H1 (cell line): ENCODE measurements at regions not wholly inside any gene's neighbourhood (a gene's known extent, or its start where the extent isn't known, plus 50 kb on each side); places are given as distances from the start of the nearest gene placed in this dataset.

Source experiments
- CTCF ChIA-PET: fragments of 300-600 bp; sonication (Branson Sonifier 250); formaldehyde crosslinking; loops from one replicate; lab custom pipeline; 2021; ENCODE audit not compliant: partially characterized antibody; lab: Charles Lee
- POLR2A ChIA-PET: fragments of 300-600 bp; sonication (Branson Sonifier 250); formaldehyde crosslinking; loops from one replicate; lab custom pipeline; 2021; ENCODE audit warnings: inconsistent platforms; ENCODE audit not compliant: partially characterized antibody; lab: Charles Lee
- DNase-seq, 2 experiments: peaks; one replicate each; pipeline versions ENCODE4 v3.0.0 to v3.0.0-alpha.2; 2010 to 2022; ENCODE audit warnings: low spot score in 2 of 2, low read depth in 1 of 2, mixed read lengths in 1 of 2
- FAIRE-seq: peaks from 2 replicates; lab custom pipeline; 2011; peaks lifted over from hg19 to GRCh38; lab: Jason Lieb, UNC
- H2AFZ ChIP-seq: 2 replicates; pipeline ENCODE4 v1.8.1; 2012; ENCODE audit warnings: low read length, inconsistent platforms
- H2AK5ac ChIP-seq: 2 replicates; pipeline ENCODE4 v1.6.1; 2013; ENCODE audit warnings: low read depth, low read length
- H2BK120ac ChIP-seq: replicated peaks from 2 replicates; pipeline ENCODE3; 2013; ENCODE audit warnings: low read depth, low read length, inconsistent platforms
- H2BK12ac ChIP-seq: 2 replicates; pipeline ENCODE4 v1.6.1; 2013; ENCODE audit warnings: low read depth, low read length
- H2BK15ac ChIP-seq: 2 replicates; pipeline ENCODE4 v1.6.1; 2013; ENCODE audit warnings: low read length
- H2BK20ac ChIP-seq: 2 replicates; pipeline ENCODE4 v1.6.1; 2013; ENCODE audit warnings: low read length
- H2BK5ac ChIP-seq: 2 replicates; pipeline ENCODE4 v1.6.1; 2013; ENCODE audit warnings: low read depth, low read length
- H3K14ac ChIP-seq: 2 replicates; pipeline ENCODE4 v1.6.1; 2013; ENCODE audit warnings: inconsistent platforms; ENCODE audit not compliant: insufficient read length
- H3K18ac ChIP-seq: 2 replicates; pipeline ENCODE4 v1.6.1; 2013; ENCODE audit warnings: low read length; ENCODE audit errors: extremely low read depth
- H3K23ac ChIP-seq: 2 replicates; pipeline ENCODE4 v1.6.1; 2013; ENCODE audit warnings: inconsistent platforms; ENCODE audit not compliant: insufficient read length
- H3K23me2 ChIP-seq: 2 replicates; pipeline ENCODE4 v1.6.1; 2013; ENCODE audit warnings: low read depth, low read length
- H3K27ac ChIP-seq: 2 replicates; pipeline ENCODE4 v1.6.1; 2011; ENCODE audit warnings: low read depth, low read length, inconsistent platforms
- H3K27me3 ChIP-seq, 4 experiments: replicated peaks in 1 of 4; 1 replicate in 1 of 4; 2 replicates in 3 of 4; pipeline versions ENCODE4 v1.6.1 to v1.8.1; 2011 to 2013; ENCODE audit warnings: low read length in 3 of 4, mild to moderate bottlenecking in 3 of 4, inconsistent platforms in 2 of 4, mixed read lengths in 2 of 4, moderate library complexity in 1 of 4; ENCODE audit not compliant: control insufficient read depth in 3 of 4, insufficient read depth in 3 of 4; ENCODE audit errors: extremely low read depth in 1 of 4
- H3K36me3 ChIP-seq, 4 experiments: 2 replicates each; pipeline versions ENCODE4 v1.6.1 to v1.8.1; 2011 to 2013; ENCODE audit warnings: mild to moderate bottlenecking in 4 of 4, low read length in 3 of 4, moderate library complexity in 2 of 4, control low read depth in 1 of 4, inconsistent platforms in 1 of 4; ENCODE audit not compliant: insufficient read depth in 4 of 4, control insufficient read depth in 2 of 4
- H3K4ac ChIP-seq: replicated peaks from 2 replicates; pipeline ENCODE3; 2013; ENCODE audit warnings: low read length, low read depth, mixed read lengths, inconsistent platforms; ENCODE audit not compliant: insufficient read length
- H3K4me1 ChIP-seq, 4 experiments: replicated peaks in 1 of 4; 1 replicate in 1 of 4; 2 replicates in 3 of 4; pipeline versions ENCODE4 v1.6.1 to v1.8.1; 2011 to 2013; ENCODE audit warnings: low read length in 3 of 4, inconsistent platforms in 2 of 4, mixed read lengths in 1 of 4; ENCODE audit not compliant: insufficient read depth in 4 of 4, control insufficient read depth in 3 of 4
- H3K4me2 ChIP-seq, 2 experiments: 2 replicates each; pipeline versions ENCODE4 v1.6.1 to v1.8.1; 2011 to 2013; ENCODE audit warnings: low read depth in 2 of 2, low read length in 2 of 2, control low read depth in 1 of 2, inconsistent platforms in 1 of 2, mild to moderate bottlenecking in 1 of 2; ENCODE audit not compliant: insufficient read depth in 1 of 2
- H3K4me3 ChIP-seq, 4 experiments: fragments of 200-600, 300-600 bp in 1 of 4; sonication (generic), shearing (Covaris generic), sonication (Bioruptor Twin) in 1 of 4; 2 replicates each; pipeline versions ENCODE4 v1.5.1 to v1.8.1; 2011 to 2016; ENCODE audit warnings: low read length in 4 of 4, low read depth in 3 of 4, control low read depth in 2 of 4, inconsistent platforms in 2 of 4, mild to moderate bottlenecking in 2 of 4, mixed read lengths in 1 of 4, moderate library complexity in 1 of 4; ENCODE audit not compliant: insufficient read depth in 2 of 4; ENCODE audit errors: extremely low read depth in 1 of 4
- H3K56ac ChIP-seq: replicated peaks from 2 replicates; pipeline ENCODE3; 2013; ENCODE audit warnings: low read depth, mild to moderate bottlenecking, mixed read lengths, low read length, inconsistent platforms; ENCODE audit not compliant: insufficient read length
- H3K79me1 ChIP-seq: 2 replicates; pipeline ENCODE4 v1.6.1; 2013; ENCODE audit warnings: low read depth, low read length, control low read depth
- H3K79me2 ChIP-seq, 2 experiments: 2 replicates each; pipeline versions ENCODE4 v1.6.1 to v1.8.1; 2012 to 2013; ENCODE audit warnings: low read length in 2 of 2, mild to moderate bottlenecking in 2 of 2, inconsistent platforms in 1 of 2; ENCODE audit not compliant: insufficient read depth in 2 of 2, control insufficient read depth in 1 of 2
- H3K9ac ChIP-seq, 4 experiments: replicated peaks in 1 of 4; 1 replicate in 1 of 4; 2 replicates in 3 of 4; pipeline versions ENCODE4 v1.6.1 to v1.8.1; 2011 to 2013; ENCODE audit warnings: low read depth in 3 of 4, low read length in 3 of 4, control low read depth in 2 of 4, mild to moderate bottlenecking in 2 of 4, moderate library complexity in 2 of 4, inconsistent platforms in 1 of 4; ENCODE audit errors: extremely low read depth in 1 of 4
- H3K9me3 ChIP-seq, 2 experiments: 2 replicates each; pipeline versions ENCODE4 v1.6.1 to v1.8.1; 2012 to 2013; ENCODE audit warnings: mild to moderate bottlenecking in 2 of 2, moderate library complexity in 2 of 2, control low read depth in 1 of 2, inconsistent platforms in 1 of 2, low read depth in 1 of 2, low read length in 1 of 2, mixed read lengths in 1 of 2; ENCODE audit not compliant: insufficient read depth in 2 of 2
- H4K20me1 ChIP-seq, 2 experiments: replicated peaks in 1 of 2; 2 replicates each; pipeline versions ENCODE3 to v1.8.1; 2011 to 2013; ENCODE audit warnings: inconsistent platforms in 2 of 2, low read length in 2 of 2, mild to moderate bottlenecking in 1 of 2; ENCODE audit not compliant: insufficient read depth in 2 of 2, control insufficient read depth in 1 of 2
- H4K5ac ChIP-seq: 2 replicates; pipeline ENCODE4 v1.6.1; 2013; ENCODE audit warnings: low read length, low read depth, mixed read lengths, inconsistent platforms; ENCODE audit not compliant: insufficient read length
- H4K8ac ChIP-seq: 2 replicates; pipeline ENCODE4 v1.8.0; 2013; ENCODE audit warnings: mild to moderate bottlenecking, moderate library complexity, low read length, inconsistent platforms; ENCODE audit not compliant: insufficient read depth; ENCODE audit errors: extremely low read depth
- H4K91ac ChIP-seq: replicated peaks from 2 replicates; pipeline ENCODE3; 2013; ENCODE audit warnings: low read length, mixed read lengths, inconsistent platforms; ENCODE audit not compliant: insufficient read length
- KDM1A ChIP-seq: fragments of 200-600, 300-600 bp; sonication (generic); IDR thresholded peaks from 2 replicates; pipeline ENCODE4 v1.7.1; 2016; ENCODE audit warnings: mild to moderate bottlenecking, low read length, borderline replicate concordance
- RNF2 ChIP-seq: fragments of 200-900, 300-1000 bp; sonication (generic); IDR thresholded peaks from 2 replicates; pipeline ENCODE4 v1.7.1; 2016; ENCODE audit warnings: borderline replicate concordance, low read depth, mild to moderate bottlenecking, antibody characterized with exemption, low read length; ENCODE audit not compliant: poor library complexity, severe bottlenecking; ENCODE audit errors: missing control alignments

DNA sequence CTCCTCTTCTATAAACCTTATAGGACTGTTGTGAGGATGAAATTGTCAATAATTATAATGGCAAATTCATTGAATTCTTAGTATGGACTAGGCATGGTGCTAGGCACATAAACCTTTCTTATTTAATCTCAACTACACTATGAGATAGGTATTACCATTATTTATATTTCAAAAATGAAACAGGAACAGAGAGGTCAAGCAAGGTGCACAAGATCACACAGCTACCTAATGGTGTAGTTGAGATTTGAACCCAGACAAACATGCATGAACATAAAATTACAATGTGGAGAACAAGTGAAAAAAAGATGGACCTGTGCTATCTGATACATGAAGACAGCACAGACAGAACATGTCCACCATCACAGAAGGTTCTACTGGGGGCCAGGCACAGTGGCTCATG is 156.7 kb downstream of the AXIN2 start:
- no peak overlapping the region for H3K27ac ChIP-seq
- TF ChIP-seq RNF2 = no peak
- peak; percentile 75 for TF ChIP-seq KDM1A
- CTCF ChIA-PET = interaction anchor here (1.0 kb wide), 1 partner anchor 93 kb away, joined by 7 read pairs; no protein-coding TSS in a partner anchor
- H2BK15ac ChIP-seq = no peak overlapping the region
- H2BK5ac ChIP-seq = no peak overlapping the region
- no peaks in the 10 kb centered on the region for H3K23me2 ChIP-seq
- H3K27me3 ChIP-seq = no peaks in the 10 kb centered on the region
- H3K36me3 ChIP-seq = no peaks in the 10 kb centered on the region
- no peak overlapping the region for H4K5ac ChIP-seq
- no peak overlapping the region for H3K4me3 ChIP-seq
- H3K23ac ChIP-seq = no peak overlapping the region
- no peak overlapping the region for H3K4ac ChIP-seq
- H3K56ac ChIP-seq = no peak overlapping the region
- H4K91ac ChIP-seq = no peak overlapping the region
- H3K4me2 ChIP-seq = no peak overlapping the region
- no peak overlapping the region for H2AFZ ChIP-seq
- POLR2A ChIA-PET = no interaction called here
- H3K14ac ChIP-seq = no peak overlapping the region
- no peaks in the 10 kb centered on the region for H3K79me2 ChIP-seq
- H2BK12ac ChIP-seq = no peak overlapping the region
- no peak overlapping the region for H3K9ac ChIP-seq
- no peaks in the 10 kb centered on the region for H3K9me3 ChIP-seq
- H2BK20ac ChIP-seq = no peak overlapping the region
- H3K18ac ChIP-seq = no peak overlapping the region
- H3K79me1 ChIP-seq = no peaks in the 10 kb centered on the region
- H3K4me1 ChIP-seq = peaks cover 0 to 4% (median 1%) of the 10 kb centered on the region in 4 experiments; a peak in 2 of 7 replicates
- DNase-seq (no peak), FAIRE-seq (no peak)
- H4K8ac ChIP-seq = no peak overlapping the region
- H2AK5ac ChIP-seq = no peak overlapping the region
- H2BK120ac ChIP-seq = no peak overlapping the region
- H4K20me1 ChIP-seq = no peaks in the 10 kb centered on the region
